Memory B cell (primary cell): ENCODE measurements at regions not wholly inside any gene's neighbourhood (a gene's known extent, or its start where the extent isn't known, plus 50 kb on each side); places are given as distances from the start of the nearest gene placed in this dataset.

Experiments used
- ATAC-seq: fragments of 150-1000 bp; cut with Tn5 transposase; 2 replicates; pipeline ENCODE4 v1.10.0; 2021; ENCODE audit warnings: low read depth, mild to moderate bottlenecking, moderate library complexity
- DNase-seq, 2 donors: peaks; one replicate each; pipeline ENCODE4 v3.0.0; 2022; ENCODE audit warnings: low spot score in 2 of 2
- H3K27ac Mint-ChIP-seq: one replicate; pipeline ENCODE4 v1.8.0; 2022; ENCODE audit warnings: mild to moderate bottlenecking, moderate library complexity, mixed read lengths
- H3K27me3 Mint-ChIP-seq: one replicate; pipeline ENCODE4 v1.8.0; 2022; ENCODE audit warnings: mixed read lengths
- H3K36me3 Mint-ChIP-seq: one replicate; pipeline ENCODE4 v1.8.0; 2022; ENCODE audit warnings: mild to moderate bottlenecking, mixed read lengths
- H3K4me1 Mint-ChIP-seq: one replicate; pipeline ENCODE4 v1.8.0; 2022; ENCODE audit warnings: mixed read lengths
- H3K4me3 Mint-ChIP-seq: one replicate; pipeline ENCODE4 v1.8.0; 2022; ENCODE audit warnings: mild to moderate bottlenecking, moderate library complexity, mixed read lengths
- H3K9me3 Mint-ChIP-seq: one replicate; pipeline ENCODE4 v1.8.0; 2022; ENCODE audit warnings: mixed read lengths

DNA sequence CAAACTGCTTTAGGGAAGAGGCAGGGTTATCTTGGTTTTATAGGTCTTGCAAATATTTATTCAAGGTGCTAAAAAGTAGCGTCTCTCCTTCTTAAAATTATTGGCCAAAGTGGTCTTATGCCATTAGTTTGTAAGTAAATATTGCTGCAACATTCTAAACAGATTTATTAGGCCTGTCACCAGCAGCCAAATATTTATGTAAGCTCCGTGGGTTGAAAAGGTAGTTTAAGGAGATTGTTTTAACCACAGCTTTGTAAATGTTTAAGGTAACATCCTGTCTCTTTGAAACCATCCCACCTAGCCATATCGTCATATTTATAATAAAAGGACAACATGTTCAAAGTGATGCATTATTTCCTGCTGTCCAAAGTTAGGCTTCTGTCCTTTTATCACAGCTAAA is 210.1 kb upstream of the LNX1 start:
- no peaks in the 10 kb centered on the region for H3K9me3 Mint-ChIP-seq
- DNase-seq (no peak), ATAC-seq (no peak)
- H3K4me3 Mint-ChIP-seq = no peak overlapping the region
- H3K36me3 Mint-ChIP-seq = no peaks in the 10 kb centered on the region
- H3K4me1 Mint-ChIP-seq = no peaks in the 10 kb centered on the region
- H3K27ac Mint-ChIP-seq = no peak overlapping the region
- peaks cover 4% of the 10 kb centered on the region for H3K27me3 Mint-ChIP-seq

DNA sequence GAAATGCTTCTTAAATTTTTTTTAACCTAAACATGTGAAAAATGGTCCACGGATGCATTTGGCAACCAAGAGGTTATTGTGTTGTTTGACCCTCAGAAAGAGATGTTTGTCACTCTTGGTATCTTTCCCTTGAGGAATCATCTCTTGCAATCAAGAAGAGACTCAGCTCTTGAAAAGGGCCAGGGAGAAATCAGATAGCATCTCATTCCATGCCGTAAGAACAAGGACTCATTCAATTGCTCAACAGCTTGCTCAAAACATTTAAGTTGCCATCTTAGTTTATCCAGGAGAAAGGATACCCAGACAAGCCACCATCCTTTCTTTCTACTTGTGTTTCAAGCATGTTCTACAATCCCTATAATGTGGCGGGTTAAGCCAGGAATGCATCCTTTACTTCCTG is 209.5 kb upstream of the LNX1 start:
- DNase-seq (no peak), ATAC-seq (no peak)
- no peaks in the 10 kb centered on the region for H3K4me1 Mint-ChIP-seq
- no peak overlapping the region for H3K4me3 Mint-ChIP-seq
- H3K27me3 Mint-ChIP-seq = peaks cover 4% of the 10 kb centered on the region
- no peaks in the 10 kb centered on the region for H3K9me3 Mint-ChIP-seq
- no peak overlapping the region for H3K27ac Mint-ChIP-seq
- no peaks in the 10 kb centered on the region for H3K36me3 Mint-ChIP-seq

DNA sequence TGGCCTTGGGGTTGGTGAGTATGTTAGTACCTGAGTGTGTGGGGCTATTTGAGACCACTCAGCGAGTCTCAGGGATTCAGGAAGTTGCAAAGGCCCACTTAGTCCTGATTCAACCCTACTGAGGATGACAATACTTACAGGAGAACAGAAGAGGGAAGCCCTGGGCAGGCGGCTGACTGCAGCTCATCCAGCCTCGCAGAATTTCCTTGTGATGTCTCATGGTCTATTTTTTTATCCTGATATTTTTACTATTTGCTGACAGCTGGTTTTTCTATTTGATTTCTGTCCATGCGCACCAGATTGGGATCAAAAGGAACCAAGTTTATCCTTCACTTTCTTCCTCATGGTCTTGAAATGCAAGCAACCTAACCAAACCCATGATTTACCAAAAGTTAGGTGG is 201.8 kb upstream of the LNX1 start:
- Mint-ChIP-seq H3K9me3 (no peaks in the 10 kb centered on the region), H3K27me3 (peaks cover 16% of the 10 kb centered on the region), H3K36me3 (peaks cover 2% of the 10 kb centered on the region)

DNA sequence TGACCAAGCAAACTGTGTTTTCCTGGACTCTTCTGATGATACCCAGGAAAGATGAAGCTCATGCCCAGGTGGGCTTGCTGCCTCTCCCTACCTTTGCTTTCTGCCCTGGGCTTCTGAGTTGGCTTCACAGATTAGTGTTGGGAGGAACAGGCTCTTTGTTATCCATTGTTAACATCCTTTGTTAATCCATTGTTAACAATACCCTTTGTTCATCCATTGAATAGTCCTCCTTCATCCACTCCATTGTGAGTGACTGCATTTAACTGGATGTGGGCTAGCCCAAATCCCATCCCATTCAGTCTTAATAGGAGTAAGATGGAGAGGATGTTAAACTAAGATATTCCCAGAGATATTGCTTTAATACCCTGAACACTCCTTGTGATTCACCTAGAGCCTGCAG is 199.0 kb upstream of the LNX1 start:
- Mint-ChIP-seq H3K36me3 (peaks cover 2% of the 10 kb centered on the region), H3K27ac (no peak overlapping the region), H3K4me1 (no peaks in the 10 kb centered on the region), H3K9me3 (no peaks in the 10 kb centered on the region), H3K27me3 (peaks cover 14% of the 10 kb centered on the region), H3K4me3 (no peak overlapping the region)
- DNase-seq (no peak), ATAC-seq (no peak)

More for the DNA sequence above, 201.8 kb upstream of the LNX1 start:
- DNase-seq (no peak), ATAC-seq (no peak)
- Mint-ChIP-seq H3K27ac (no peak overlapping the region), H3K4me1 (no peaks in the 10 kb centered on the region), H3K4me3 (no peak overlapping the region)

DNA sequence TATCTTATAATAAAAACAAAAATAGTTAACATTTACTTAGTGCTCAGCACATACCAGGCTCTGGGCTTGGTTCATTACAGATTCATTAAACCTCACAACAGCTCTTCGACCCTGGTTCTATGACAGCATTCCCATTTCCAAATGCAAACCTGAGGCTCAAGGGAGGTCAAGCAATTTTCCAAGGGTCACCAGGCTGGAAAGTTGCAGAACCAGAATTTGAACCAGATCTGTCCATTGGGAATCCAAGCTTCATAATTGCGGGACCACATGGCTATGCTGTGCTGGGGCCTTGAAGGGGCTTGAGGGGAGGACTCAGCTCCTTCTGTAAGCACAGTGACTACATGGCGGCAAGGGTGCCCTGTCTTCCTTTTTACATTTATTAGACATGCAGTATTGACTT is 197.3 kb upstream of the LNX1 start:
- Mint-ChIP-seq H3K4me3 (no peak overlapping the region), H3K27ac (no peak overlapping the region), H3K36me3 (no peaks in the 10 kb centered on the region), H3K27me3 (peaks cover 10% of the 10 kb centered on the region), H3K4me1 (no peaks in the 10 kb centered on the region), H3K9me3 (no peaks in the 10 kb centered on the region)
- no peak for DNase-seq
- ATAC-seq = no peak

DNA sequence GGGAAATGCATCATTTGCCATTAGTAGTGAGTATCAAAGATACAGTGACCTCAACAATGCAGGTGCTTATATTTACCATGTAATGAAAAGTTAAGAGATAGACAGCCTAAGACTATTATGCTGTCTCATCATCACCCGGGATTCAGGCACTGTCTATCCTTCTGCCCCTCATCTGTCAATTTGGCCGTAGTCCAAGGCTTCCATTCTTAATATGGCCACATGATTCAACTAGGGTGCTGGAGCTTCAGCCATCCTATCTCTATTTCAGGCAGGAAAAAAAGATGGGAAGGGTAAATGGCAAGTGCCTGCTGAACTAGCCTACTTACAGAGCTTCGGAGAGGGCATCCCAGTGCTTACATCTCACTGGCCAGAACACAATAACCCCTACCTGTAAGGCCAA is 196.7 kb upstream of the LNX1 start:
- ATAC-seq (no peak), DNase-seq (no peak)
- Mint-ChIP-seq H3K4me3 (no peak overlapping the region), H3K9me3 (no peaks in the 10 kb centered on the region), H3K27me3 (peaks cover 10% of the 10 kb centered on the region), H3K4me1 (no peaks in the 10 kb centered on the region), H3K27ac (no peak overlapping the region), H3K36me3 (no peaks in the 10 kb centered on the region)

DNA sequence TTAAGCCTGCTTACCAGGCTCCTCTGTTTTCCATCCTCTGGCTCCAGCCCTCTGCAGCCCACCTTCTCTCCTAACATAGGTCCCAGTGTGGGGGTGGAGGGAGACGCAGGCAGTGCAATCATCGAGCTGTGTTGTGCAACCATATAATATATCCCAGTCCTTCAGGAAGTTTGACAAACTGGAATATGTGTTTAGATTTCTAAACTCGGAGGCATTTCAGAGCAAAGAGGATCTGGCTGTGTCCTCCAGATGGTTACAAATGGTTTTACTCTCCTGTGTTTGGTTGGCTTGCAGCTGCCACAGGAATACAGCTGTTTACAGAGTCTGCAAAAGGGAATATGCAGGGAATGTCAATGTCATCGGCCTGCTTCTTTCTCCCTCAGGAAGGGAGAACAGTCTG is 195.3 kb upstream of the LNX1 start:
- Mint-ChIP-seq H3K4me3 (no peak overlapping the region), H3K27me3 (peaks cover 9% of the 10 kb centered on the region), H3K36me3 (no peaks in the 10 kb centered on the region), H3K27ac (no peak overlapping the region), H3K4me1 (peaks cover 4% of the 10 kb centered on the region), H3K9me3 (no peaks in the 10 kb centered on the region)
- ATAC-seq (no peak), DNase-seq (no peak)

DNA sequence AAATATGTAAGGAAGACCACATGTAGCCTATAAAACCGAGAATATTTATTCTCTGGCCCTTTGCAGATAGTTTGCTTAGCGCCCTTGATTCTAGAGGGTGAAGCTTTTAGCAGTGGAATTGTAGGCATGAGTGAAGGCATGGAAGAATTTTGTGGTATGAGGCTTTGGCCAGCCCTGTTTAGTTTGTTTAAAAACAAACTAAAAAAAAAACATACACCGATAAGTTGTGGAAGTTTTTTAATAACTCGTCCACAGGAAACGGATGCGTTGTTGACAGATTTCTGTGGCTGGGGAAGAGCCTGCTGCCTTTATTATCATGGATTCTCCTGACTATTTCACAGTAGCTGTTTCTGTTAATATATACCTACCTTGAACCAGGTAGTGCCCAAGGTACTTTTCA is 194.7 kb upstream of the LNX1 start:
- H3K4me3 Mint-ChIP-seq = no peak overlapping the region
- no peak overlapping the region for H3K27ac Mint-ChIP-seq
- no peaks in the 10 kb centered on the region for H3K9me3 Mint-ChIP-seq
- no peak for DNase-seq
- ATAC-seq = no peak
- peaks cover 4% of the 10 kb centered on the region for H3K4me1 Mint-ChIP-seq
- H3K27me3 Mint-ChIP-seq = peaks cover 9% of the 10 kb centered on the region
- no peaks in the 10 kb centered on the region for H3K36me3 Mint-ChIP-seq

DNA sequence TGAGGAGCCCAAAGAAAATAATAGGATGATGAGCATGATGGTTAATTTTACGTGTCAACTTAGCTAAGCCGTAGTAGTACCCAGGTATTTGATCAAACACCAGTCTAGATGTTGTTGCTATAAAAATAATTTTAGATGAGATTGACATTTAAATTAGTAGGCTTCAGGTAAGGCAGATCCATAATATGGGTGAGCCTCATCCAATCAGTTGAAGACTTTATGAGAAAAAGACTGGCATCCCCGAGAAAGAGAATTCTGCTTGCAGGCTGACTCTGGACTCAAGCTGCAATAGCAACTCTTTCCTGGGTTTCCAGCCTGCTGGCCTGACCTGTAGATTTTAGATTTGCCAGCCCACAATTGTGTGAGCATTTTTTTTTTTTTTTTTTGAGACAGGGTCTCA is 192.8 kb upstream of the LNX1 start:
- Mint-ChIP-seq H3K9me3 (no peaks in the 10 kb centered on the region), H3K27ac (no peak overlapping the region), H3K36me3 (no peaks in the 10 kb centered on the region), H3K4me1 (peaks cover 4% of the 10 kb centered on the region), H3K4me3 (no peak overlapping the region), H3K27me3 (peaks cover 4% of the 10 kb centered on the region)
- DNase-seq = no peak
- no peak for ATAC-seq

DNA sequence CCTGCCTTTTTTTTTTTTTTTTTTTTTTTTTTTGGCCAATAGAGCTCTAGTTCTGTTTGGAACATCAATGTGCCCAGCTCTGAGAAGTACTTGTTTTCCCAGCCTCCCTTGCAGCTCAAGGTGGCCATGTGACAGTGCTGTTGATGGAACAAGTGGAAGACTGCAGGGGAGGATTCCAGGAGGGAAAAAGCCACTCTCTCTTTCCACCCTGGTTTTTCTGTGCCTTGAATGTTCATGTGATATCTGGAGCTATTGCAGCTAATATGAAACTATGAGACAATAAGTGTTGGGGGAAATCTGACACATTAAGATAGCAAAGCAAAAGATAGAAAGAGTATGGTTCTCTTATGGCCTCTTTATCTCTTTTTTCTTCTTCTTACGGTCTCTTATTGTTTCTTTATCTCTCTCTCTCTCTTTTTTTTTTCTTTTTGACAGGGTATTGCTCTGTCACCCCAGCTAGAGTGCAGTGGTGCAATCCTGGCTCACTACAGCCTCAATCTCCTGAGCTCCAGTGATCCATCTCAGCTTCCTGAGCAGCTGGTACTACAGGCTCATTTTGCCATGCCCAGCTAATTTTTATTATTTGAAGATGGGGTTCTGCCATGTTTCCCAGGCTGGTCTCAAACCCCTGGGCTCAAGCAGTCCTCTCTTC is 192.0 kb upstream of the LNX1 start:
- DNase-seq = no peak
- Mint-ChIP-seq H3K9me3 (no peaks in the 10 kb centered on the region), H3K4me1 (peaks cover 4% of the 10 kb centered on the region), H3K36me3 (no peaks in the 10 kb centered on the region), H3K27ac (no peak overlapping the region), H3K27me3 (peaks cover 4% of the 10 kb centered on the region), H3K4me3 (no peak overlapping the region)
- no peak for ATAC-seq

DNA sequence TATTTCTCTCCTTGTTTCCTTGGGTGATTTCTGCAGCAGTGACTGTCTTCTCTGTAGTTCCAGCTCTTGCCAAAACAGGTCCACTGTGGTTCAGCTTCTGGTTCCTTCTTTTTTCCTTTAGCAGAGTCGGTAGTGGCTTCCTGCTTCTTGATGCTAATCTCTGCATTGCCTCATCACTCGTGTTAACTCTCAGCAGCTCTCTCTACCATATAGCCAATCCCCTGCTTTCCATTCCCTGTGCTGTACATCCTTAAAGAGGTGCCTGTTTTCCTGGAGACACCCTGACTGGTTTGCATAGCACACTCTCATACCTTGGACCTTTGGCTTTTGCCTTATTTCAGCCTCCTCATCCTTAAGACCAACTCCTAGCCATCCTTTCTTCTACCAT is 191.2 kb upstream of the LNX1 start:
- peaks cover 4% of the 10 kb centered on the region for H3K27me3 Mint-ChIP-seq

DNA sequence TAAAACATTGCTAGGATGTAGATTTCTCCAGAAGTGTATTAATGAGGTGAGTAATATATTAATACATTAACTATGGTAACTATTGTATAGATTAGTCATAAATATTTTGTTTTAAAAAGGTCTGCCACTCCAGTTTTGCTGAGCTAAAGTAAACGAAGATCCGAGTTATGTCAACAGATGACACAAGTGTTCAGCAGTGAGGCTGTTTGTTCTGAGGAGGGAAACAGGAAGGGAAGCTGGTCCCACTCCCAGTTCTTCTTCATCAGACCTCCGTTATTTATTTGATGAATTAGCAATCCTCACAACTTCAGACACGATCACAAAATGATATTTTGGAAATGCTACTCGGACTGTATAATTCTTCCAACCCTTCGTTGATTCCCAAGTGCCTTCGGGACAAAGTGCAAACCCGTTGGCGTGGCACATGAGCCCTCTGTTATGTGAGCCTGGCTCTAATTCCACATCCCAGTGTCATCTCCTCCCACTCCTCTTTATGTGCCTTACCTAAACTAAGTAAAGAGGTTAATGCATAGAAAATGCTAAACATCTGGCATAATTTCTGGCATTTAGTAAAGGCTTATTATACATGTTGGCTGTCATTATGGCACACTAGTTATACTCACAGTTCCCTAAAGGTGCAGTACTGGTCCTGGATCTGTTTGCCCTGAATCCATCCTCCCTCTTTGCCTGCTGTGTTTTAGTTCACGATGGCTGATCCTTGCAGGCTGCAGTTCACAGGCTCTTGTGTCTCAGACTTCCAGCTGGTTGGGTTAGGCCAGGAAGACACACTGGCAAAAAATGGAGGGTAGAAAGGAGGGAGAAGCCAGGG is 190.6 kb upstream of the LNX1 start:
- DNase-seq = no peak
- Mint-ChIP-seq H3K4me1 (peaks cover 4% of the 10 kb centered on the region), H3K27ac (no peak overlapping the region), H3K9me3 (no peaks in the 10 kb centered on the region), H3K4me3 (no peak overlapping the region), H3K27me3 (peaks cover 4% of the 10 kb centered on the region), H3K36me3 (no peaks in the 10 kb centered on the region)
- ATAC-seq = no peak

More for the DNA sequence above, 191.2 kb upstream of the LNX1 start:
- no peak for DNase-seq
- peaks cover 4% of the 10 kb centered on the region for H3K4me1 Mint-ChIP-seq
- no peak overlapping the region for H3K27ac Mint-ChIP-seq
- H3K9me3 Mint-ChIP-seq = no peaks in the 10 kb centered on the region
- no peak overlapping the region for H3K4me3 Mint-ChIP-seq
- H3K36me3 Mint-ChIP-seq = no peaks in the 10 kb centered on the region
- ATAC-seq = no peak

DNA sequence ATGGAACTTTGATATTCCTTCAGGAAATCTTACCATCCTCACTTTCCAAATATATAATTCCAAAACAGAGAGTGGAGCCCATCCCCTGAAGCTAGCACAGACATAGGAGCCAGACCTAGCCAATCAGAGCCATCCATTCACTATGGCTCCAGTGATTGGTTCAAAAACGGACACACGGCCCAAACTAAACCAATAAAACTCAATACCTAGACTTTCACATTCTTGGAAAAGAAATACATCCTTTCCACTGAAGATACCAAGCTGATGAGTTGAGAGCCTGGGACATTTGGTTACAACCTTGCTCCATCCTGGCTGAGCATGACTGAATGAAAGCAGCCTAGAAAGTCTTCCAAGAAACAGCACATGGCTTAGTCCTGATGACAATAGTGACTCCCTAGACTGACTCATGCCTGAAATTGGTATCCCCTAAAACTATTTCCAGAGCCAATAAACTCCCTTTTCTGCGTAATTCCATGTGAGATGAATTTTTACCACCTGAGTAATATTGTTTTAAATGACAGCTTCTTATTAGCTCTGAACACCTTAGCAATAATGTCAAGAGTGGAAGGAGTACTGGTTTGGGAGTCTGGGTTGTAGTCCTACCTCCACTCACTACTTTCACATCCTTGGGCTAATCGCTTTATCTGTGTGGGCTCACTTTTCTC is 189.6 kb upstream of the LNX1 start:
- Mint-ChIP-seq H3K4me1 (peaks cover 4% of the 10 kb centered on the region), H3K4me3 (no peak overlapping the region), H3K27me3 (peaks cover 4% of the 10 kb centered on the region), H3K9me3 (no peaks in the 10 kb centered on the region), H3K27ac (no peak overlapping the region), H3K36me3 (no peaks in the 10 kb centered on the region)
- no peak for DNase-seq
- no peak for ATAC-seq

DNA sequence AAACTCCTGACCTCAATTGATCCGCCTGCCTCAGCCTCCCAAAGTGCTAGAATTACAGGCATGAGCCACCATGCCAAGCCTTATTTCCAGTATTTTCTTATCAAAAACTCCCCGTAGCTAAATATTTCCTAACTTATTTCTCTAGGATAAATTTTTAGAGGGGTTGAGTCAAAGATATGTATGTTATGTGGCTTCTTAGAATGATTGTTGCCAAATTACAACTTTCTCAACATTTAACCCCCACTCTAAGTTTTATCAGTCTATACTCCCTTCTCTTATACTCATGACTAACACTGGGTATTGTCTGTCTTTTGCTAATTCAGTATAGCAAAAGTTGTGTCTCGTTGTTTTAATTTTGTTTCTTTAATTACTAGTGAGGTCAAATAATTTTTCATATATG is 187.7 kb upstream of the LNX1 start:
- H3K27ac Mint-ChIP-seq = no peak overlapping the region
- no peak for ATAC-seq
- H3K4me1 Mint-ChIP-seq = peaks cover 4% of the 10 kb centered on the region
- H3K4me3 Mint-ChIP-seq = no peak overlapping the region
- no peaks in the 10 kb centered on the region for H3K9me3 Mint-ChIP-seq
- H3K36me3 Mint-ChIP-seq = no peaks in the 10 kb centered on the region
- peaks cover 4% of the 10 kb centered on the region for H3K27me3 Mint-ChIP-seq
- DNase-seq = no peak
